ENCODE measurements at regions not wholly inside any gene's neighbourhood (a gene's known extent, or its start where the extent isn't known, plus 50 kb on each side); places are given as distances from the start of the nearest gene placed in this dataset.

- DNase-seq (ENCODE audit: extremely low read depth in 1 of 4, low spot score in 3 of 4) (no peak), FAIRE-seq (no peak), ATAC-seq (no peak)
- Histone ChIP-seq H3K4me2 (ENCODE audit: insufficient read depth, low read length) (no peak overlapping the region), H3K4me3 (no peak overlapping the region), H4K20me1 (replicated peaks; ENCODE audit: control insufficient read depth, insufficient read depth, low read length) (no peaks in the 10 kb centered on the region), H3K27ac (ENCODE audit: extremely low read depth, low read depth, low read length) (no peak overlapping the region), H3K9me1 (ENCODE audit: control insufficient read depth, insufficient read depth, low read length) (no peaks in the 10 kb centered on the region), H3K27me3 (ENCODE audit: control insufficient read depth in 2 of 2, insufficient read depth in 2 of 2, low read length in 2 of 2) (peaks cover 14 to 32% of the 10 kb centered on the region in 2 experiments), H3K9ac (ENCODE audit: insufficient read depth in 1 of 2, low read depth in 2 of 2, low read length in 2 of 2) (no peak overlapping the region), H2AFZ (ENCODE audit: low read depth, low read length) (no peak overlapping the region), H3K9me3 (replicated peaks; ENCODE audit: control insufficient read depth, insufficient read depth, low read depth, low read length) (no peaks in the 10 kb centered on the region), H3K79me2 (ENCODE audit: control insufficient read depth, insufficient read depth, low read length) (no peaks in the 10 kb centered on the region), H3K36me3 (ENCODE audit: control insufficient read depth, insufficient read depth, low read length) (no peaks in the 10 kb centered on the region), H3K4me1 (replicated peaks in 1 of 2; ENCODE audit: control insufficient read depth in 2 of 2, insufficient read depth in 2 of 2, low read length in 2 of 2) (no peaks in the 10 kb centered on the region)
- POLR2A ChIA-PET: no interaction called here
- in situ Hi-C loops (cut with MboI) (no loop called here), intact Hi-C loops (cut with micrococcal nuclease) (no loop called here)
- under 1% methylated on average over 5 of the region's 5 CpGs for WGBS (ENCODE audit: insufficient coverage, low coverage, missing lambda C conversion rate)
- no peak for TF ChIP-seq RBBP5 (IDR thresholded peaks at IDR 0.05; ENCODE audit: borderline replicate concordance, insufficient read depth, low read length, poor library complexity, severe bottlenecking)
- TF ChIP-seq ZNF584 (CRISPR knock-in tag; IDR thresholded peaks at IDR 0.05; ENCODE audit: low read depth): no peak
- TF ChIP-seq TAF7 (tag; IDR thresholded peaks at IDR 0.05): no peak
- no peak for TF ChIP-seq ID3 (CRISPR knock-in tag; IDR thresholded peaks at IDR 0.05)
- TF ChIP-seq ID3 (tag; IDR thresholded peaks at IDR 0.05): no peak
- TF ChIP-seq SAFB2 (IDR thresholded peaks at IDR 0.05; ENCODE audit: borderline replicate concordance, low read depth, low read length, severe bottlenecking): no peak
- TF ChIP-seq EHMT2 (IDR thresholded peaks at IDR 0.05): no peak
- TF ChIP-seq ZNF445 (CRISPR knock-in tag; IDR thresholded peaks at IDR 0.05; ENCODE audit: low read depth): no peak
- no peak for TF ChIP-seq WHSC1 (IDR thresholded peaks at IDR 0.05; ENCODE audit: low read length)
- TF ChIP-seq FIP1L1 (IDR thresholded peaks at IDR 0.05; ENCODE audit: low read depth, low read length, poor library complexity, severe bottlenecking): no peak
- TF ChIP-seq ZEB2 (IDR thresholded peaks at IDR 0.05): no peak
- TF ChIP-seq ARID3B (CRISPR knock-in tag; IDR thresholded peaks at IDR 0.05; ENCODE audit: borderline replicate concordance): no peak
- no peak for TF ChIP-seq DNMT1 (IDR thresholded peaks at IDR 0.05)
- BruUV-seq (replicated peaks): no TSS peak
- CTCF ChIA-PET (ENCODE audit: low intra/inter-chr PET ratio): no interaction called here
Measured at GRCh38 chr18:6646801-6647200, 82.7 kb upstream of the ARHGAP28 start.
